ENCODE measurements at regions not wholly inside any gene's neighbourhood (a gene's known extent, or its start where the extent isn't known, plus 50 kb on each side); places are given as distances from the start of the nearest gene placed in this dataset.

GRCh38 chr11:86138958-86139357, 70.1 kb upstream of the PICALM start:
- H3K27me3 ChIP-seq (ENCODE audit: insufficient read depth, low read length): no peaks in the 10 kb centered on the region
- no peaks in the 10 kb centered on the region for H4K20me1 ChIP-seq (ENCODE audit: insufficient read depth, low read length)
- H3K4me1 ChIP-seq (ENCODE audit: insufficient read depth, low read length): peaks cover 25% of the 10 kb centered on the region

DNA sequence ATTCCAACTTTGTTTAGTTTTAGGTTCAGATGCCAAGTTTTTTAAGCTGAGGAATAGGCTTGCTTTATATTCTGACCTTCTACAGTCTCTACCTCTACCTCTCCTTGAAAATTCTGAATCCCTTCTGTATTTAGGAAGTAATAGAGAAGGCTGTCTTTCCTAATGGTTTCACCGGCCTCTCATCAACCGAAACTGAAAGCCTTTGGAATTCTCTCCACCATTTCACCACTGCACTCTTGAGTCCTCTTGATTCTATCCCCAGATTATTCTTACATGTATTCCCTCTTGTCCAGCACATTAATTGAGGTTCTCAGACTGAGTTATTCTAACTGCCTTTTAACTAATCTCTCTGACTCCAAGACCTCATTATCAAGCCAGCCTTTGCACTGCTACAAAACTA, 67.7 kb upstream of the PICALM start:
- Histone ChIP-seq H2AFZ (ENCODE audit: low read length) (peak overlapping the region; percentile 71), H3K27ac (ENCODE audit: low read depth, low read length) (no peak overlapping the region), H3K4me3 (ENCODE audit: insufficient read depth, low read length) (peak overlapping the region; percentile 1), H3K9me3 (ENCODE audit: low read depth, low read length) (no peaks in the 10 kb centered on the region), H3K79me2 (ENCODE audit: insufficient read depth, low read length) (no peaks in the 10 kb centered on the region), H3K36me3 (ENCODE audit: insufficient read depth, low read length) (no peaks in the 10 kb centered on the region), H3K4me1 (ENCODE audit: insufficient read depth, low read length) (peaks cover 20% of the 10 kb centered on the region), H3K27me3 (ENCODE audit: insufficient read depth, low read length) (no peaks in the 10 kb centered on the region), H4K20me1 (ENCODE audit: insufficient read depth, low read length) (no peaks in the 10 kb centered on the region), H3K4me2 (ENCODE audit: insufficient read depth, low read length) (peak overlapping the region; percentile 52)
- DNase-seq (ENCODE audit: insufficient read length, low spot score, missing footprints): no peak
- TF ChIP-seq, protein P1, sequence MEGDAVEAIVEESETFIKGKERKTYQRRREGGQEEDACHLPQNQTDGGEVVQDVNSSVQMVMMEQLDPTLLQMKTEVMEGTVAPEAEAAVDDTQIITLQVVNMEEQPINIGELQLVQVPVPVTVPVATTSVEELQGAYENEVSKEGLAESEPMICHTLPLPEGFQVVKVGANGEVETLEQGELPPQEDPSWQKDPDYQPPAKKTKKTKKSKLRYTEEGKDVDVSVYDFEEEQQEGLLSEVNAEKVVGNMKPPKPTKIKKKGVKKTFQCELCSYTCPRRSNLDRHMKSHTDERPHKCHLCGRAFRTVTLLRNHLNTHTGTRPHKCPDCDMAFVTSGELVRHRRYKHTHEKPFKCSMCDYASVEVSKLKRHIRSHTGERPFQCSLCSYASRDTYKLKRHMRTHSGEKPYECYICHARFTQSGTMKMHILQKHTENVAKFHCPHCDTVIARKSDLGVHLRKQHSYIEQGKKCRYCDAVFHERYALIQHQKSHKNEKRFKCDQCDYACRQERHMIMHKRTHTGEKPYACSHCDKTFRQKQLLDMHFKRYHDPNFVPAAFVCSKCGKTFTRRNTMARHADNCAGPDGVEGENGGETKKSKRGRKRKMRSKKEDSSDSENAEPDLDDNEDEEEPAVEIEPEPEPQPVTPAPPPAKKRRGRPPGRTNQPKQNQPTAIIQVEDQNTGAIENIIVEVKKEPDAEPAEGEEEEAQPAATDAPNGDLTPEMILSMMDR (IDR thresholded peaks at IDR 0.05; ENCODE audit: extremely low read depth, low read depth, low read length): no peak

More at GRCh38 chr11:86138958-86139357, 70.1 kb upstream of the PICALM start:
- Histone ChIP-seq H3K9me3 (ENCODE audit: low read depth, low read length) (no peaks in the 10 kb centered on the region), H3K36me3 (ENCODE audit: insufficient read depth, low read length) (no peaks in the 10 kb centered on the region), H3K4me2 (ENCODE audit: insufficient read depth, low read length) (peak overlapping the region; percentile 39), H2AFZ (ENCODE audit: low read length) (peak overlapping the region; percentile 69), H3K4me3 (ENCODE audit: insufficient read depth, low read length) (no peak overlapping the region), H3K27ac (ENCODE audit: low read depth, low read length) (no peak overlapping the region), H3K79me2 (ENCODE audit: insufficient read depth, low read length) (no peaks in the 10 kb centered on the region)
- TF ChIP-seq, protein P1 (IDR thresholded peaks at IDR 0.05; ENCODE audit: extremely low read depth, low read depth, low read length): no peak
- no peak for DNase-seq (ENCODE audit: insufficient read length, low spot score, missing footprints)

- Histone ChIP-seq H2AFZ (ENCODE audit: low read length) (no peak overlapping the region), H3K4me2 (ENCODE audit: insufficient read depth, low read length) (no peak overlapping the region), H4K20me1 (ENCODE audit: insufficient read depth, low read length) (no peaks in the 10 kb centered on the region), H3K27ac (ENCODE audit: low read depth, low read length) (no peak overlapping the region), H3K36me3 (ENCODE audit: insufficient read depth, low read length) (no peaks in the 10 kb centered on the region), H3K4me1 (ENCODE audit: insufficient read depth, low read length) (peaks cover 16% of the 10 kb centered on the region), H3K79me2 (ENCODE audit: insufficient read depth, low read length) (no peaks in the 10 kb centered on the region), H3K4me3 (ENCODE audit: insufficient read depth, low read length) (no peak overlapping the region), H3K9me3 (ENCODE audit: low read depth, low read length) (no peaks in the 10 kb centered on the region), H3K27me3 (ENCODE audit: insufficient read depth, low read length) (no peaks in the 10 kb centered on the region)
- TF ChIP-seq, protein P1 (IDR thresholded peaks at IDR 0.05; ENCODE audit: extremely low read depth, low read depth, low read length): no peak
- DNase-seq (ENCODE audit: insufficient read length, low spot score, missing footprints): no peak
Observed at GRCh38 chr11:86135319-86135714, 66.4 kb upstream of the PICALM start.

DNA sequence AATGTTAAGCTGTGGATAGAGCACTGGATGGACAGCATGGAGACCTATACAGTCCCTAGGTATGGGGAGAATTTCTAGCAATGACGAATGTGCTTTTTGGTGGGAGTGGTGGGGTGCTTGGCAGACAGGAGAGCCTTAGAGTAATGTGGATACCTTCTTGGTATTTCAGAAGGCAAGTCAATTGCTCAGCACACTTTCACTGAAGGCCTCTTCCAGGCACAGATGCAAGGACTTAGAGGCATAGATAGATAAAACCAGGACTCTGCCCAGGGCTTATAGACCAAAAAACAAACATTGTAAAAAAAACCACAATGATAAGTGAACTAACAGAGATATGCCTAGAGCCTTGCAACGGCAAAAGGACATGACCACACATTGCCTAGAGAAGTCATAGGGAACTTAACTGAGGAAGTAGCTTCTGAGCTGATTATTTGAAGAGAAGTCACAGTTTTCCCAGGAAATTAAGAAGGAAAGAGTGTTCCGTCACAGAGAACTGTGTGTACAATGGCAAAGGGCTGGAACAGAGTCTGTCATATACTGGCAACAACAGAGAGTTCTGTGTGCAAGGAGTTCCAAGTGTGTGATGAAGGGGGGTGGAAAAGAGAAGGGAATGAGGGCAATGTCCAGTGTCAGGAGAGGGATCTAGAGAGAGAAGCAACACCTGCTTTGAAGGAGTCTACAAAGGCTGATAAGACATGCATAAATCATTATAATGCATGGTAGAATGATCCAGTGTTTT, 65.9 kb upstream of the PICALM start:
- Histone ChIP-seq H3K79me2 (ENCODE audit: insufficient read depth, low read length) (no peaks in the 10 kb centered on the region), H3K27ac (ENCODE audit: low read depth, low read length) (no peak overlapping the region), H3K27me3 (ENCODE audit: insufficient read depth, low read length) (no peaks in the 10 kb centered on the region), H3K36me3 (ENCODE audit: insufficient read depth, low read length) (no peaks in the 10 kb centered on the region), H3K4me1 (ENCODE audit: insufficient read depth, low read length) (peaks cover 16% of the 10 kb centered on the region), H3K9me3 (ENCODE audit: low read depth, low read length) (no peaks in the 10 kb centered on the region), H3K4me2 (ENCODE audit: insufficient read depth, low read length) (no peak overlapping the region), H4K20me1 (ENCODE audit: insufficient read depth, low read length) (no peaks in the 10 kb centered on the region), H2AFZ (ENCODE audit: low read length) (peak overlapping the region; percentile 33), H3K4me3 (ENCODE audit: insufficient read depth, low read length) (no peak overlapping the region)
- TF ChIP-seq, protein P1 (IDR thresholded peaks at IDR 0.05; ENCODE audit: extremely low read depth, low read depth, low read length): no peak
- DNase-seq (ENCODE audit: insufficient read length, low spot score, missing footprints): no peak

Measured in osteoblast (primary cell).